ENCODE measurements at regions not wholly inside any gene's neighbourhood (a gene's known extent, or its start where the extent isn't known, plus 50 kb on each side); places are given as distances from the start of the nearest gene placed in this dataset.
"Not testable (repeated sequence)": the region's sequence is repeated elsewhere in the genome, so short reads cannot be mapped to it uniquely, and the experiment has no call there.

DNA sequence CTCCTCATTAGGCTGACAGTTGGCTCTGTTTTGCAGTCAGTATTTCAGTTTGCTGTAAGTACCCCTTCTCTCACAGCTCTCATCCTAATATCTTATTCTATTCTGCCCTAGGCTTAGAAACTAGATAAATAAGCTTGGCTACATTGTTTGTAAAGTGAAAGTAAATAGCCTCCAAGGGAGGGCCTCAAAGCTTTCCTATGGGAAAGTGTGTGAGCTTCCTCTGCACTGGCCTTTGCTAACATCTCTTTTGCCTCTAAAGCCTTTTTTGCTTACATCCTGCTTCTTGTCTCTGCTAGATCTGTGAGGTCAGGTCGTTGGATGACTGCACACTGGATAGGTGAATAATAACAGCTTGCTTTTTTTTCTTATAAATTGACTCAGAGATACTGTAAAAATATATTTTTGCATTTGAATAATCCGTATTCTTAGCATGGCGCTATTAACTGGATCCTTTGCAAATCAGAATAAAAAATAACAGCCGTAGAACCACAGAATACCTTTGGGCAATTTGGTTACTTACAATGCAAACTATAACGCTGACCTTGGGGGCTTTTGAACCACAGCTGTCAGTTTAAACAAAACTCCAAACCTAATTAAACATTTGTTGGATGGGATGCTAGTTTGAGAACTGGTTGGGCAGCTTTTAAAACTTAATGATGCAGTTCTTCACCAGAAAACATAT is 55.1 kb downstream of the TTC6 start:
- peak; percentile 39 for DNase-seq

DNA sequence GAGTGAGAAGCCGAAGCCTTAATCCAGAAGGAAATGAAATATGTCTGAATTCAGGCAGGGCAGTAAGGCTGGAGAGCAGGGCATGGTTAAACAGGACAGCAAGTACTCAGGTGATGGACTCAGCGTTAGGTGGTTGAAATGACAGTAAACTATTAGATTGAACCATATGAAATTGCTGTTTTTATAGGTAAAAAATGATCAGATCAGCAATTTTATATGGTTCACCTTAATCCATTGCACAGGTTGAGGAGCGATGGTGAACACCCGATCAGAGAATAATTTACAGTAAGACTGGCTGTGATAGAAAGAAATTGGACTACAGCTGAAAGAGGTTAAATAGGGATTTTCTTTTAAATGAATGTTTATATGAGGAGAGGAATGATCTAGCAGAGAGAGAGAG is 56.6 kb downstream of the TTC6 start:
- DNase-seq, result no peak

DNA sequence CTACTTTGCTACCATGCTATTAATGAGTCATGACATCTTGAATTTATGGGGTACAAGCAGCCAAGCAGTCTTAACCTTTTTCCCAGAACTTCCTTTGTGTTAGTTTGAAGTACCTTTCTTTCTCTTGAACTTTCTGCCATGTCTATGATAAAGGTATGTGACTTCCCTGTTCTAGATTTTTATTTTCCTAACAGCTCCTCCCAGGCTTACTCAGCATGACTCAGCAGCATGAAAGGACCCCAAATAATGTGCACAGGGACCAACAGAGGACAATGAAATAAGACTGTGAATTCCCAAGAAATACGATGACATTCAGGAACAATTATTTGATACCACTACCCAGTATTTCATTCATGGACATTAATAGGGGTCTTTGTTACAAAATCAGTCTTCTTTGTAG is 60.0 kb downstream of the TTC6 start:
- no peak for DNase-seq

DNA sequence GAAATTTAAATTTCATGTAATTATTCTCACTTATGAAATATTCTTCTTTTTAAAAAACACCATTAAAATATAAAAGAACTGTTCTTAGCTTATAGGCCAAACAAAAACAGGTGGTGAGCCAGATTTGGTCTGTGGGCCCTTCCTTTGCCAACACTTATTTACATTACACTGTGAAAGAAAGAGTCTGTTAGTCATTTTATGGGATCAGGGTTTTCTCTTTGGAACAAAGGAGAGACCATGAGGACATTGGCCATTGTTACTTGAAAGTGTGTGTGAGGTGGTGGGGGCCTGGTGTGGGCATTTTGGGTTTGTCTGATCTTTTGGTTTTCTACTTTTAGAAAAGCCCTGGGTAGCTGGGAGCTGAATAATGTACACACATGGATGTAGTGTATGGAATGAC is 62.7 kb downstream of the TTC6 start:
- DNase-seq, result no peak

DNA sequence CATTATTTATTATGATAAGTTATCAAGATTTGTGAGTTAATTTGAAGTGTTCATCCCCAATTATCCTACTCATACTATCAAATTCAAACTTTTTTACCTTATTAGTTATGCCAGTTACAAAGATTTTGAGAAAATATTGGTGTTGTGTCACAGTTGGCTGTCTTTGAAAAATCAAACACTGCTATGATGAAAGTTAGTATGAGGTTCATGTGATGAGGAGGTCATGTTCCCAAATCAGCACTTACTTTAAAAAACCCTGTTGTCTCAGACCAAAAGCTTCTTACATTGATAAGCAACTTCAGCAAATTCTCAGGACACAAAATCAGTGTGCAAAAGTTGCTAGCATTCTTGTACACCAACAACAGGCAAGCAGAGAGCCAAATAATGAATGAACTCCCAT is 68.1 kb downstream of the TTC6 start:
- DNase-seq, result no peak

DNA sequence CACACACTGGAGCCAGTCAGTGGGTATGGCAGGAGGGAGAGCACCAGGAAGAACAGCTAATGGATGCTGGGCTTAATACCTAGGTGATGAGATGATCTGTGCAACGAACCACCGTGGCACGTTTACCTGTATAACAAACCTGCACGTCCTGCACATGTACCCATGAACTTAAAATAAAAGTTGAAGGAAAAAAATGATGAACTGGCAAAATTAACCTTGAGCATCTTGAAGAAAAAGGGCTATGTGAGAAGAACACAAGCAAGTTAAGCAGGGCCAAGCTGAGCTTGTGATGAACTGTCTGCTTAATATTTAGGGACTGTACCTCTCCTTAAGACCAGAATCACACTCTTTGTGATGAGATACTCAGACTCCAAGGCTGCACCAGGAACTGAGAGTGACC is 70.0 kb downstream of the TTC6 start:
- no peak for DNase-seq

DNA sequence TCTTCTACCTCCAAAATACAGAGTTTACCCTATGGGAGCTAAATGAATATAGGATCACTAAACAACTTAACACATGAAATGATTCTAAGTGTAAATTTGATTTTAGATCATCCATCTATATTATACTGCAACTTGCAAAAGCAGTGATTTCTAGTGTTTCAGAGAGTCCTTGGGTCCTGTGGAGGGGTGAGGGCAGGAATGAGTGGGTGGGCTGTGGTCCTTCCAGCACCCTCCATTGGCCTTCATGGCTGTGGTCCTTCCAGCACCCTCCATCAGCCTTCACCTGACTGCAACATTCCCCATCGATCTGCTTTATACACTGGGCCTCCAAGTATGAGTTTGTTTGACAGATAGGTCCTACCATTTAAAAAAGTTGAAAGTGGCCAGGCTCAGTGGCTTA is 70.5 kb downstream of the TTC6 start:
- DNase-seq, result no peak

DNA sequence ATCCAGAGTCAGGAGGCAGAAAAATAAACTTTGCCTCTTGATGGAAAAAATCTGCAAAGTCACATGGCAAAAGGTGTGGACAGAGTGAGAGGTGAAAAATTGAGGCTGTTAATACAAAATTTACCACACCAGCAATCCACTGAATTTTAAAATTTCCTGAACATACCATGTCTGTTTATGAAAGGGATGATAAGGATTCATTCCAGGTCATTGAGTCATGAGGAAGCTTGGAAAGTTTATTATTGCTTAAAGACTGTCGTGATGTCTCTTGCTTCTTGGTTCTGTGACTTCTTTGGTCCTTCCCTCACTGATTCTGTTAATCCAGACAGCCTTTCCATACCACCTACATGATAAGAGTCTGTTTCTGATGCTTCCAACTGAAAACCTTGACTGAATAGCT is 73.2 kb downstream of the TTC6 start:
- no peak for DNase-seq

DNA sequence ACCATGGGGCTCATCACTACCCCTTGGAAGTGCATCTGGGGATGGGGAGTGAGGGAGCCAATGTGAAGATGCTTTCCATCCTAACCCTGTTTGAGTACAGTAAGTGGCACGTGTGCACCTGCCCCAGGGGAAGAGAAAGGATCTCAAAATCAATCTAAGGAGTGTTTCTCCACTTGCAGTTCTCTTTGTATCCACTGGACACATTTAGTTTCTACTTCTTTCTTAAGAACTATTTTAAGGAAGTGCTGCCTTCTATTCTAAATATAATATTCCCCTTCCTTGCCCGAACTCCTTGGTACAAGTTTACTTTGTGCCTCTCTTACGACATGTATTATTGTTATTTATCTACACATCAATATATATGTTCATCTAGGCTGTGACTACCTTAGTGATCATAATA is 73.8 kb downstream of the TTC6 start:
- no peak for DNase-seq

DNA sequence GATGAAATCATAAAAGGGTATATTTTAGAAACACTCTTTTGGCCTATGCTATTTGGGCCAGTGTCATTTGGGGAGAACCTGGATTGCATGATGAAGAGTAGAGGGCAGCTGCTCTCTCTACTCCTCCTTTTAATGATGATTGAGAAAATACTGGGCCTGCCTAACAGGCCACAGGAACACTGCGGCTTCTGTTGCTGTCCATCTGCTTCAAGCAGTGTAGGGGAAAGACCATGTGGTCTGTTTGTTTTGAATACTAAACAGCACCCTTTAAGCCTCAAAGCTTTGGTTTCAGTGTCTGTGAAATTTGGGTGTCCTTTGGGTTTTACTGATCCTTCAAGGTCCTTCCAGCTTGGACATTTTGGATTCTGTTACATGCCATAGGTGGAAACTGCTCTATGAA is 78.0 kb downstream of the TTC6 start:
- no peak for DNase-seq

DNA sequence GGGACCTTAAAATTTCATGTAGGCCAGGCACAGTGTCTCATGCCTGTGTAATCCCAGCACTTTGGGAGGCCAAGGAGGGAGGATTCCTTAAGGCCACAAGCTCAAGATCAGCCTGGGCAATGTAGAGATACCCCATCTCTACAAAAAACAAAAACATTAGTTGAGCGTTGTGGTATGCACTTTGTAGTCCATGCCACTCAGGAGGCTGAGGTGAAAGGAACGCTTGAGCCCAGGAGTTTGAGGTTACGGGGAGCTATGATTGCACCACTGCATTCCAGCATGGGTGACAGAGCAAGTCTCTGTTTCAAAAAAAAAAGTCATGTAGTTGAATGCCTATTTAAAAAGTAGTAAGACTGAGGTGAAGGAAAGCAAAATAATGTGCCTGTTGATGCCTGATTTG is 83.5 kb downstream of the TTC6 start:
- DNase-seq, result no peak

DNA sequence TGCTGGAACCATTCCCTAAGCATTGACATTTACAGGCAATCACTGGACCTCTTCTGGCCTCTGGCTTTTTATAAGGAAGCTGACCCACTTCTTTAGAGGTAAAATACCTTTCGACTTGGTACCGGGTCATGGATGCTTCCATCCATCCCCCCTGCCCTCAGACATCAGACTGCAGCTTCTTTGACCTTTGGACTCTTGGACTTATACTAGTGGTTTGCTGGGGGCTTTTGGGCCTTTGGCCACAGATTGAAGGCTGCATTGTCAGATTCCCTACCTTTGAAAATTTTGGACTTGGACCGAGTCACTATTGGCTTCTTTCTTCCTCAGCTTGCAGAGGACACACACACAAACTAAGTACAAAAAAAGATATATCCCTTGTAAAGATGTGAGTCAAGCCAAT is 86.1 kb downstream of the TTC6 start:
- no peak for DNase-seq

DNA sequence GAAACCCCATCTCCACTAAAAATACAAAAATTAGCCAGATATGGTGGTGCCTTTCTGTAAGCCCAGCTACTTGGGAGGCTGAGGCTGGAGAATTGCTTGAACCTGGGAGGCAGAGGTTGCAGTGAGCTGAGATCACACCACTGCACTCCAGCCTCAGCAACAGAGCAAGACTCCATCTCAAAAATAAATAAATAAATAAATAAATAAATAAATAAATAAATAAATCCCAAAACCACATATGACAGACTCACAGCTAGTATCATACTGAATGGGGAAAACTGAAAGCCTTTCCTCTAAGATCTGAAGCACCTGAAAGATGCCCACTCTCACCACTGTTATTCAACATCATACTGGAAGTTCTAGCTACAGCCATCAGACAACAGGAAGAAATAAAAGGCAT is 97.3 kb downstream of the TTC6 start:
- DNase-seq, result not testable (repeated sequence)

DNA sequence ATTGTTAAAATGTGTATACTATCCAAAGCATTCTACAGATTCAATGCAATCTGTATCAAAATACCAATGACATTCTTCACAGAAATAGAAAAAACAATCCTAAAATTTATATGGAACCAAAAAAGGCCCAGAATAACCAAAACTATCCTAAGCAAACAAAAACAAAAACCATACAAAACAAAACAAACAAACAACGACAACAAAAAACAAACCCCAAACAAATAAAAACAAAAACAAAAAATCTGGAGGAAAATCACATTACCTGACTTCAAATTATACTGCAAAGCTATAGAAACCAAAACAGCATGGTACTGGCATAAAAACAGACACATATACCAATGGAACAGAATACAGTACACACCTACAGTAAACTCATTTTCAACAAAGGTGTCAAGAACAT is 98.0 kb downstream of the TTC6 start:
- DNase-seq, result not testable (repeated sequence)

DNA sequence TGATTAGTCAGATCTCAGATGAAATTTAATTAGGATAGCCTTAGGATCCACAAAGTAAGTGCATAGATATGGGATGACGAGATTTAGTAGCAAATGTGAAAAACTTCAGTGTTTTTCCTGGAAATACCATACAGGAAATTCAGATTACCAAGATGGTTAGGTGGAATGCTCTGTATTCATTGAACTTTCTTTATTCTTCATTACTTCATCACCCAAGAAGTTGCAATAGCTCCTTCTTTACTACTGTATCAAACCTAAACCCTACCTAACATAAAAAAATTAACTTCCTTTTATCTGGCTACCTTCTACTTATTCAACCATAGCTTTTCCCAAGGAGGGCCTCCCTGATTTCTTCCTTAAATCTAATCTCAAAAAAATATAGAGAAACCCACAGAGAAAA is 100.4 kb downstream of the TTC6 start:
- DNase-seq, result no peak

DNA sequence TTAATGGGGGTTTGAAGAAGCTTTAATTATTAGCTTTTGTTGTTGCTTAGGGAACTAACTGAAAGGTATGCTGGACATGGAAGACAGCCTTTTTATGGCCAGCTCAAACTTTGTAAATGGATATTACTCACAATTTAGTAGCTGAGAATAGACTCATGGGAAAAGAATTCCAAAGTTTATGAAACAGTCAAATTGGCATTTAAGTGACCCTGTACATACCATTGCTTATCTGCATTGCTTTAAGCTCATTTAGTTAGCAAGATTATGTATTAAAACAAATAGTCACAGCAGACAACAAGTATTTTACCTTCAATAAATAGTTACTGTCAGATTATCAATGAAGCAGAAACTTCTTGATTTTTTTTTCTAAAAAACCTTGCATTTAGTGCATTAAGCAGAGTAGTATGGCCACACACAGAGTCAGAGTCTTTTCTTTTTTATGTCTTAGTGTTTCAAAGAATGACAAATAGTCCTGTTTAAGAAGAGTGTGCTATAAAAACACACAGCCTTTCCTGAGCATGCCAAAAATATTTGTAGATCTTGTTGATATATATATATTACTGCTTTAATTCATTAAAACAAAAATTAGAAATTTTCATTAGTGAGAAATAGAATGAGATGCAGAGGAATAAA is 102.2 kb downstream of the TTC6 start:
- DNase-seq, result no peak

DNA sequence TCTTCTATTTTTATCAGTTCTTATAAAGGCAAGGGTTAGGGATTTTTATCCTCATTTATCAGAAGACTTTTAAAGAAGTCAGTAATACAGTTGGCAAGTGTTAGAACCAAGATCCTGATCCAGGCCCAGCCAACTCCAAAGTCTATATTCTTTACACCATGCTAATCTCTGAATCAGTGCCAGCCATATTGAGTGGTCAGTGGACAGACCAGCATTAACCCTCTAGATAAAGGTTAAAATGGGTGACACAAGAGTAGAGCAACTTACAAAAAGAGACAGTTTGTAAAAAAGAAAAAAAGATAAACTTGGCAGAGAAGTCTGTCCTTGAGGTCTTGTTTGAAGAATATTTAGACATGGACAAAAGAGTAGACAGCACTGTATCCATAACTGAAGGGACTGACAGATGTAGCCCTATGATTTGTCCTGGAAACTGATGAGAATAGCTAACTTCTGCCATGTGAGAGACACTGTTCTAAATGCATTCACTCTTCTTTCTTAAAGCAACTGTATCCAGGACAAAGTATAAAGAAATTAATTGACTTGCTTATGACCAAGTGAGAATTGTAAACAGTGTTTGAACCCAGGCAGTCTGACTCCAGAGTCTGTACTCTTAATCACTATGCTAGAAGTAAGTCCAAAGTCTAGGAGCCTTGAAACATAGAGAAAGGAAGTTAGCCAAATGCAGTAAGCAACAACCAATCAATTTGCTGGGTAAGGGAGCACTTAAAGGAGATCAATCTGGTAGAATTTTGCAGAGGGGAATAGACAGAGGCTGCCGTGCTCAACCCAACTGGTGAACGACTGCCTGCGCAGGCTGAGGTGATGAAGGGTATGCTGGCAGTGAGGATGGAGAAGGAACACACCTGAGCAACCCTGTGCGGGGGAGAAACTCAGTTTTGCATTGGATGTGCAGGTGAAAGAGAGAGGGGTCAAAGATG is 103.7 kb downstream of the TTC6 start:
- DNase-seq, result no peak

DNA sequence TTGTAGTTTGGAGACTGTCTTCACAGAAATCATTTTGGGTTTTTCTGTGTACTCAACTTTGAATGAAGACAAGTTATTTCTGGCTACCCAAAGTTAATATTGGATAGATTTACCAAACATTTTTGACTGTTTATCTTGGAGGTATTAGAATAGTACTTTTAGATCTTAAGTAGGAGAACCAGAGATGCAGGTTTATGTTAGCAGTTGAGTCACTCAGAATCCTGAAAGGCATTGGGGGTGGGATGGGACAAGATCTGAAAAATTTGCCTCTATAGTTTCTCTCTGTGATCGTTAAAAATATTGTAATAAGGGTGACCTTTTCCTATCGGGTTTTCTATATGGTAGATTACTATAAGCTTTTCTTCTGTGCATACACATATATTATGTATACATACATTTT is 112.3 kb downstream of the TTC6 start:
- no peak for DNase-seq

DNA sequence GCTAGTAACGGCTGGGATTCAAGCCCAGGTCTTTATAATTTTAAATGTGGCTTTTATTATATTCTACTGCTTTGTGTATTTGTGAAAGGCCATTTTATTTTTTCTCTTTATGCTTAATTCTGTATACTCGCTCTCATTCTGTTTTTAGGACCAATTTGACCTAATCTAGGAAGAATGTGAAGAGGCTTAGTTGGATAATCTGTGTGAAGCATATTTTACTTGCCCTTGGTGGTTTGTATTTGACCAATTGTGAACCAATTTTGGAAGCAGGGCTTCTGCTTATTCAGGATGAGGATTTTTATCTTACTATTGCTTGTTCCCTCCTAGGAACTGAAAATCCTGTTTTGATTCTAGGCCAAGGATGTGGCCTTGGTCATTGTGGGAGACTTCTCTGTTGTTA is 113.1 kb downstream of the TTC6 start:
- no peak for DNase-seq

DNA sequence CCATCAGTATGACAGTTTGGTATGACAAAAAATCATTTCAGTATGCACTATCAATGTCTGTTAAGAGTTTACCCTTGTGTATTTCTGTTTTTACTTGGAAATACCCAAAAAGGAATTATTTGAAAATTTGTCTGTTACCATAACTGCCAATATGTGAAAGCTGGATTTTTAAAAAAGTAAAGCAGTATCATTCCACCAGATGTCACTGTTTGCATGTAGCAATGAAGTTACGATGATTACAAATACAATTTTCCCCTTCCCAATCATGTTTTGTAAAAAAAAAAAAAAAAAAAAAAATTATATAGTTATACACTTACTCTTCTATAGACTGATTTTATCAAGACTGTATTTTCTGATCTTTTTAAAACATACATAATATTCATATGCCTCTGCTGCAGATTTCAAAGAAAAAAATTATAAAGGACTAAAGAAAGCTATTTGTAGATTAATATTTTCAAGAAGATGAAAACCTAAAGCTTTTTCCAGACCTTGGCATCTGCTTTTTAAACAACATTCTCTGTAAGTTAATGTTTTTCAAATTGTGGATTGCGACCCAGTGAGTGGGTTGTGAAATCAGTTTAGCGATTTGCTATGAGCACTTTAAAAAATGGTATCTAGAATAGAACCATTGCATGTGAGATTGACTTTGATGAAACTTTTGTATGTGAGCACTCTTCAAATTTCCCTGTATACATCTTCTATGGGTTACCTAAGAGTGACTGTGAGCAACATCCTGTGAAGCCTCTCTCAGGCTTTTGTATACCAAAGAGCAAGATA is 114.2 kb downstream of the TTC6 start:
- peak; percentile 15 for DNase-seq

DNA sequence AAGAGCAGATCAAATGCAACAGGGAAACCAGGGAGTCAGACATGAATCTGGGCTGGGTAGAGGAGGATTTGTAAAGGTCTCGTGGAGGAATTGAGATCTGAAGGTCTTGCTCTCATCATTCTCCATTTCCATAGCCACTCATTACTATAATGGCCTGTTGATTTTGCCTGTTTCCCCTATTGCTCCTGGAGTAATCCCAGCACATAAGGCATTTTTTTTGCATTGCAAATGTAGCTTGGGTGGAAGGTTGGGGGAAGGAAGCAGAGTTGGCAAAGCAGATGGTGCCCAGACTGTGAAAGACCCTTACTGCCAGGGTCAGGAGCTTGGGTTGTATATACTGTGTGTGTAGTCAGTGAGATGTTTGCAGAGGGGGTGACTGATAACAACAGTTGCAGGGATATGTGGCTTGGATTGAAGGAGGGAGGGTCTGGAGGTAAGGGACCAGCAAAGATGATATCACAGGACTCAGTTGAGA is 116.0 kb downstream of the TTC6 start:
- DNase-seq, result no peak

DNA sequence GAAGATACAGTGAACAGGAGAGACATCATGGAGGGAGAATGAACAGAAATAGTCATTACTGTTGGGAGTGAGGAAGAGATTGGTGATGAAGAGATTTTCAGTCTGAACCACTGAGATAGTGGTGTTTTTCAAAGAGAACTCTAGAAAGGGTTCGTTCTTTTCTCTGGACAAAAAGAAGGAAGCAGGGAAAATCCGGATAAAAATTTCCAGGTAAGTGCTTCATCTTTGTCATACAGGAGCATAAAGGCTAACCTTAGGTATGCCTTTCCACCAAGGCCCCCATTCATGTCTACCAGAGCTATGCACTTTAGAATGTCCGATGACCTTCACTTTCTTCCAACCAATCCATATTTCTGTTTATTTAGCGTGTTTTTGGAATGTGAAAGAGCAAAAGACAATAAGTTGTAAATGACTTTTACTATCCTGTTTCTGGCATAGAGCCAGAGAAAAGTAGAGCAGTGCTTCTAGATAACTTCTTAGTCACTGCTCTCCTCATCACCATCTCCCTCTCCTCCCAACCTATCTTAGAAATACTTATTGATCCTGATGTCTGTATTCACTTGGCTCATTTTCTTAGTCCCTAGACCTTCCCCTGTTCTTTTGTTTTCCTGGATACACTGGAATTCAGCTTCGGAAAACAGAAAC is 116.5 kb downstream of the TTC6 start:
- no peak for DNase-seq

DNA sequence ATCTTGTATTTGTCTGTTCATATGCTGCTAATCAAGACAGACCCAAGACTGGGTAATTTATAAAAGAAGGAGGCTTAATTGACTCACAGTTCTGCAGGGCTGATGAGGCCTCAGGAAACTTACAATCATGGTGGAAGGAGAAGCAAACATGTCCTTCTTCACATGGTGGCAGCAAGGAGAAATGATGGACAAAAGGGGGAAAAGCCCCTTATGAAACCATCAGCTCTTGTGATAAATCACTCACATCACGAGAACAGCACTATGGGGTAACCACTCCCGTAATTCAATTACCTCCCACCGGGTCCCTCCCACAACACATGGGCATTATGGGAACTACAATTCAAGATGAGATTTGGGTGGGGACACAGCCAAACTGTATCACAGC is 117.0 kb downstream of the TTC6 start:
- not testable (repeated sequence) for DNase-seq
